T-cell (primary cell): ENCODE measurements at regions not wholly inside any gene's neighbourhood (a gene's known extent, or its start where the extent isn't known, plus 50 kb on each side); places are given as distances from the start of the nearest gene placed in this dataset.
"Not testable (repeated sequence)": the region's sequence is repeated elsewhere in the genome, so short reads cannot be mapped to it uniquely, and the experiment has no call there.

Source experiments
- ATAC-seq, 4 experiments: fragments of 200-7000 bp in 3 of 4; fragments of 150-1000 bp in 1 of 4; cut with Tn5 transposase; replicated peaks in 1 of 4; 1 replicate in 3 of 4; 2 replicates in 1 of 4; pipeline ENCODE4 v1.10.0; 2021; ENCODE audit warnings: moderate library complexity in 3 of 4, mild to moderate bottlenecking in 2 of 4, moderate number of reproducible peaks in 1 of 4
- CTCF ChIA-PET, 2 donors: fragments of 300-600 bp; sonication (Branson Sonifier 250); formaldehyde crosslinking; loops; one replicate each; lab custom pipeline; 2022; ENCODE audit warnings: antibody characterized with exemption in 2 of 2; lab: Charles Lee
- POLR2A ChIA-PET, 2 donors: fragments of 300-600 bp; sonication (Branson Sonifier 250); formaldehyde crosslinking; loops; one replicate each; lab custom pipeline; 2022; ENCODE audit warnings: antibody characterized with exemption in 2 of 2; lab: Charles Lee
- DNase-seq, 35 experiments: peaks; one replicate each; pipeline versions ENCODE4 v3.0.0 to v3.0.0-alpha.2; 2013 to 2023
- H3K27ac ChIP-seq: one replicate; pipeline ENCODE4 v1.5.1; 2013; ENCODE audit warnings: low read length
- H3K27me3 ChIP-seq, 2 experiments: replicated peaks in 1 of 2; 1 replicate in 1 of 2; 2 replicates in 1 of 2; pipeline versions ENCODE4 v1.6.1 to v1.7.0; 2013; ENCODE audit warnings: low read length in 1 of 2, mixed read lengths in 1 of 2; ENCODE audit not compliant: control insufficient read depth in 2 of 2, insufficient read depth in 2 of 2; ENCODE audit errors: extremely low read depth in 1 of 2
- H3K36me3 ChIP-seq, 2 donors: 1 replicate in 1 of 2; 2 replicates in 1 of 2; pipeline versions ENCODE4 v1.6.1 to v1.7.0; 2013; ENCODE audit warnings: low read length in 1 of 2; ENCODE audit not compliant: control insufficient read depth in 2 of 2, insufficient read depth in 1 of 2; ENCODE audit errors: extremely low read depth in 1 of 2
- H3K4me1 ChIP-seq, 2 experiments: 1 replicate in 1 of 2; 2 replicates in 1 of 2; pipeline versions ENCODE4 v1.6.1 to v1.7.0; 2013; ENCODE audit warnings: low read length in 2 of 2, mixed read lengths in 1 of 2; ENCODE audit not compliant: insufficient read depth in 2 of 2, control insufficient read depth in 1 of 2; ENCODE audit errors: extremely low read depth in 1 of 2
- H3K4me3 ChIP-seq, 2 donors: 1 replicate in 1 of 2; 2 replicates in 1 of 2; pipeline versions ENCODE4 v1.5.1 to v1.7.0; 2013; ENCODE audit warnings: mild to moderate bottlenecking in 2 of 2, low read length in 1 of 2, moderate library complexity in 1 of 2; ENCODE audit not compliant: control insufficient read depth in 1 of 2; ENCODE audit errors: extremely low read depth in 1 of 2
- H3K9me3 ChIP-seq: 2 replicates; pipeline ENCODE4 v1.7.0; 2013
- H3K27ac Mint-ChIP-seq, 2 donors: one replicate each; pipeline ENCODE4 v1.8.0; 2020 to 2021; ENCODE audit warnings: mild to moderate bottlenecking in 2 of 2, mixed read lengths in 2 of 2
- H3K27me3 Mint-ChIP-seq, 2 donors: one replicate each; pipeline ENCODE4 v1.8.0; 2021 to 2022; ENCODE audit warnings: mixed read lengths in 2 of 2
- H3K36me3 Mint-ChIP-seq: one replicate; pipeline ENCODE4 v1.8.0; 2021; ENCODE audit warnings: mixed read lengths
- H3K4me1 Mint-ChIP-seq, 3 donors: one replicate each; pipeline ENCODE4 v1.8.0; 2020 to 2022; ENCODE audit warnings: mixed read lengths in 3 of 3, mild to moderate bottlenecking in 1 of 3
- H3K4me3 Mint-ChIP-seq, 3 donors: one replicate each; pipeline ENCODE4 v1.8.0; 2020 to 2022; ENCODE audit warnings: mild to moderate bottlenecking in 3 of 3, mixed read lengths in 3 of 3, moderate library complexity in 3 of 3
- H3K9me3 Mint-ChIP-seq, 3 donors: one replicate each; pipeline ENCODE4 v1.8.0; 2020 to 2022; ENCODE audit warnings: mixed read lengths in 3 of 3
- WGBS: methylation state at CpG from one replicate; pipeline ENCODE4 v1.1.5; 2013; ENCODE audit warnings: missing lambda C conversion rate; ENCODE audit not compliant: insufficient coverage; 5-methylcytosine and 5-hydroxymethylcytosine counted together

- POLR2A ChIA-PET = not testable (repeated sequence)
Measured at GRCh38 chrY:17599263-17599662, 280.8 kb downstream of the CDY2B start.

GRCh38 chrY:17593748-17594147, 286.3 kb downstream of the CDY2B start:
- H3K9me3 ChIP-seq, H3K27ac ChIP-seq, H3K4me3 ChIP-seq, H3K4me1 Mint-ChIP-seq, DNase-seq, H3K36me3 ChIP-seq, H3K27me3 Mint-ChIP-seq, H3K4me1 ChIP-seq, H3K27ac Mint-ChIP-seq, H3K36me3 Mint-ChIP-seq, CTCF ChIA-PET, POLR2A ChIA-PET, H3K27me3 ChIP-seq, H3K4me3 Mint-ChIP-seq, ATAC-seq, H3K9me3 Mint-ChIP-seq: not testable (repeated sequence)
- WGBS = no CpG with 5 or more reads among the region's 5 CpGs

More at GRCh38 chrY:17599263-17599662, 280.8 kb downstream of the CDY2B start:
- ATAC-seq, H3K9me3 ChIP-seq, CTCF ChIA-PET, H3K4me3 ChIP-seq, H3K4me1 Mint-ChIP-seq, H3K36me3 ChIP-seq, H3K27me3 Mint-ChIP-seq, H3K9me3 Mint-ChIP-seq, H3K27ac Mint-ChIP-seq, H3K27me3 ChIP-seq, H3K36me3 Mint-ChIP-seq, DNase-seq, H3K4me3 Mint-ChIP-seq, H3K27ac ChIP-seq, H3K4me1 ChIP-seq: not testable (repeated sequence)
- no CpG with 5 or more reads among the region's 4 CpGs for WGBS

GRCh38 chrY:17579956-17580519, 300.0 kb downstream of the CDY2B start:
- H3K36me3 Mint-ChIP-seq, H3K27me3 ChIP-seq, H3K27ac Mint-ChIP-seq, H3K27ac ChIP-seq, H3K36me3 ChIP-seq, H3K4me1 Mint-ChIP-seq, H3K9me3 Mint-ChIP-seq, CTCF ChIA-PET, H3K4me3 ChIP-seq, H3K4me3 Mint-ChIP-seq, H3K9me3 ChIP-seq, H3K27me3 Mint-ChIP-seq, DNase-seq, POLR2A ChIA-PET, H3K4me1 ChIP-seq: not testable (repeated sequence)
- ATAC-seq = peak in 2 of 4 experiments; percentile 41 to 65
- no CpG with 5 or more reads among the region's 23 CpGs for WGBS

GRCh38 chrY:17579131-17579955, 300.7 kb downstream of the CDY2B start:
- H3K9me3 ChIP-seq, H3K27ac ChIP-seq, H3K4me1 Mint-ChIP-seq, H3K4me1 ChIP-seq, H3K27ac Mint-ChIP-seq, H3K36me3 Mint-ChIP-seq, H3K36me3 ChIP-seq, CTCF ChIA-PET, H3K27me3 Mint-ChIP-seq, POLR2A ChIA-PET, H3K9me3 Mint-ChIP-seq, H3K27me3 ChIP-seq, H3K4me3 Mint-ChIP-seq: not testable (repeated sequence)
- no CpG with 5 or more reads among the region's 43 CpGs for WGBS
- DNase-seq (peak in 2 of 35 experiments; percentile 0 to 1), ATAC-seq (peak in 2 of 4 experiments; percentile 62 to 73)
- peak overlapping the region in 1 of 2 donors; percentile 31 for H3K4me3 ChIP-seq

- H3K27ac Mint-ChIP-seq, H3K36me3 ChIP-seq, H3K4me3 Mint-ChIP-seq, ATAC-seq, H3K4me1 Mint-ChIP-seq, H3K27me3 ChIP-seq, H3K4me1 ChIP-seq, H3K4me3 ChIP-seq, DNase-seq, H3K9me3 ChIP-seq, CTCF ChIA-PET, H3K9me3 Mint-ChIP-seq, H3K27me3 Mint-ChIP-seq, POLR2A ChIA-PET, H3K36me3 Mint-ChIP-seq, H3K27ac ChIP-seq: not testable (repeated sequence)
- no CpG with 5 or more reads among the region's 21 CpGs for WGBS
Measured at GRCh38 chrY:17563114-17563513, 316.9 kb downstream of the CDY2B start.
